ENCODE measurements at regions not wholly inside any gene's neighbourhood (a gene's known extent, or its start where the extent isn't known, plus 50 kb on each side); places are given as distances from the start of the nearest gene placed in this dataset.

DNA sequence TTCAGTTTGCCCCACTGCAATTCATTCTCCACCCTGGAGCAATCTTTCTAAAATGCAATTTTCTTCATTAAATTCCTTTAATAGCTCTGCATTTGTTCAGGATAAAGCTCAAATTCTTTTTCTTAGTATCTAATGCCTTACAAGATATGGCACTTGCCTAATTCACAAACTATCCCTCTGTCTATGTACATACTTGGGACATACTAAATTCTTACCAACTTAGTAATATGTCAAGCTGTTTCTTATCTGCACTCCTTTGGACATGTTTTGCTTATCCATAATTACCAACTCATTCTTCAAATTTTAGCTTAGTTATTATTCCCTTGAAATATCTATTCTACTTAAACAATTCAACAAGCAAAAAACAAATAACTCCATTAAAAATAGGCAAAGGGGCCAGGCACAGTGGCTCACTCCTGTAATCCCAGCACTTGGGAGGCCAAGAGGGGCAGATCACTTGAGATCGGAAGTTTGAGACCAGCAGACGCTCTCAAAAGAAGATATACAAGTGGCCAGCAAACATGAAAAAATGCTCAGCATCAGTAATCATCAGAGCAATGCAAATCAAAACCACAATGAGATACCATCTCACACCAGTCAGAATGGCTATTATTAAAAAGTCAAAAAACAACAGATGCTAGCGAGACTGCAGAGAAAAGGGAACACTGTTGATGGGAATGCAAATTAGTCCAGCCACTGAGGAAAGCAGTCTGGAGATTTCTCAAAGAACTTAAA, 96.9 kb downstream of the FAM76B start:
- CTCF ChIA-PET: interaction anchor here (1.2 kb wide), 1 partner anchor 13 kb away, joined by 7 read pairs; no protein-coding TSS in a partner anchor
- intact Hi-C loops (cut with micrococcal nuclease): no loop called here
- POLR2A ChIA-PET: interaction anchor here (1.2 kb wide), 1 partner anchor 12 kb away, joined by 3 read pairs; no protein-coding TSS in a partner anchor
- BruUV-seq (replicated peaks): no TSS peak
- TF ChIP-seq, protein P1, sequence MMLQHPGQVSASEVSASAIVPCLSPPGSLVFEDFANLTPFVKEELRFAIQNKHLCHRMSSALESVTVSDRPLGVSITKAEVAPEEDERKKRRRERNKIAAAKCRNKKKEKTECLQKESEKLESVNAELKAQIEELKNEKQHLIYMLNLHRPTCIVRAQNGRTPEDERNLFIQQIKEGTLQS (IDR thresholded peaks at IDR 0.05): no peak
- no peak for TF ChIP-seq EZH2 (IDR thresholded peaks at IDR 0.05)
- TF ChIP-seq RAD21 (IDR thresholded peaks at IDR 0.05; ENCODE audit: low read depth): no peak
- TF ChIP-seq, protein P2, sequence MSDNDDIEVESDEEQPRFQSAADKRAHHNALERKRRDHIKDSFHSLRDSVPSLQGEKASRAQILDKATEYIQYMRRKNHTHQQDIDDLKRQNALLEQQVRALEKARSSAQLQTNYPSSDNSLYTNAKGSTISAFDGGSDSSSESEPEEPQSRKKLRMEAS (IDR thresholded peaks at IDR 0.05): no peak
- TF ChIP-seq SIN3A (IDR thresholded peaks at IDR 0.05; ENCODE audit: low read depth): no peak
- TF ChIP-seq CBX3 (IDR thresholded peaks at IDR 0.05; ENCODE audit: low read depth): no peak
- TF ChIP-seq, protein P3, sequence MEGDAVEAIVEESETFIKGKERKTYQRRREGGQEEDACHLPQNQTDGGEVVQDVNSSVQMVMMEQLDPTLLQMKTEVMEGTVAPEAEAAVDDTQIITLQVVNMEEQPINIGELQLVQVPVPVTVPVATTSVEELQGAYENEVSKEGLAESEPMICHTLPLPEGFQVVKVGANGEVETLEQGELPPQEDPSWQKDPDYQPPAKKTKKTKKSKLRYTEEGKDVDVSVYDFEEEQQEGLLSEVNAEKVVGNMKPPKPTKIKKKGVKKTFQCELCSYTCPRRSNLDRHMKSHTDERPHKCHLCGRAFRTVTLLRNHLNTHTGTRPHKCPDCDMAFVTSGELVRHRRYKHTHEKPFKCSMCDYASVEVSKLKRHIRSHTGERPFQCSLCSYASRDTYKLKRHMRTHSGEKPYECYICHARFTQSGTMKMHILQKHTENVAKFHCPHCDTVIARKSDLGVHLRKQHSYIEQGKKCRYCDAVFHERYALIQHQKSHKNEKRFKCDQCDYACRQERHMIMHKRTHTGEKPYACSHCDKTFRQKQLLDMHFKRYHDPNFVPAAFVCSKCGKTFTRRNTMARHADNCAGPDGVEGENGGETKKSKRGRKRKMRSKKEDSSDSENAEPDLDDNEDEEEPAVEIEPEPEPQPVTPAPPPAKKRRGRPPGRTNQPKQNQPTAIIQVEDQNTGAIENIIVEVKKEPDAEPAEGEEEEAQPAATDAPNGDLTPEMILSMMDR (IDR thresholded peaks at IDR 0.05 in 2 of 3, conservative IDR thresholded peaks at IDR 0.05 in 1 of 3; ENCODE audit: borderline replicate concordance in 1 of 3, insufficient read depth in 1 of 3, low read depth in 2 of 3, low read length in 2 of 3): no peak
- no peak for TF ChIP-seq ELF1 (IDR thresholded peaks at IDR 0.05; ENCODE audit: borderline replicate concordance, low read depth)
- TF ChIP-seq CEBPB (IDR thresholded peaks at IDR 0.05; ENCODE audit: low read depth): no peak
- TF ChIP-seq SRF (IDR thresholded peaks at IDR 0.05; ENCODE audit: low read depth): no peak
- no peak for TF ChIP-seq FOSL1 (IDR thresholded peaks at IDR 0.05; ENCODE audit: low read depth)
- no peak for TF ChIP-seq ZNF274 (IDR thresholded peaks at IDR 0.05; ENCODE audit: low read depth, low read length)
- no peak for TF ChIP-seq POLR2A (IDR thresholded peaks at IDR 0.05; ENCODE audit: borderline replicate concordance, extremely low read depth, insufficient read depth, insufficient read length)
- Histone ChIP-seq H3K4me2 (ENCODE audit: low read length) (no peak overlapping the region), H3K9me3 (ENCODE audit: control insufficient read depth in 1 of 2, insufficient read depth in 1 of 2, low read depth in 1 of 2, low read length in 2 of 2) (no peaks in the 10 kb centered on the region), H3K27ac (ENCODE audit: low read depth, low read length) (no peak overlapping the region), H3K27me3 (ENCODE audit: insufficient read depth, low read length) (peaks cover 21% of the 10 kb centered on the region), H4K20me1 (ENCODE audit: insufficient read depth) (no peaks in the 10 kb centered on the region), H3K4me3 (replicated peaks in 1 of 2; ENCODE audit: low read depth in 1 of 2, low read length in 2 of 2) (no peak overlapping the region), H2AFZ (ENCODE audit: low read depth, low read length, poor library complexity, severe bottlenecking) (no peak overlapping the region), H3K36me3 (ENCODE audit: control insufficient read depth in 1 of 2, insufficient read depth in 2 of 2, low read length in 2 of 2) (no peaks in the 10 kb centered on the region), H3K79me2 (ENCODE audit: insufficient read depth, low read length) (no peaks in the 10 kb centered on the region), H3K9me2 (ENCODE audit: insufficient read depth) (no peaks in the 10 kb centered on the region), H3K9ac (ENCODE audit: low read length) (no peak overlapping the region), H3K4me1 (ENCODE audit: control insufficient read depth in 1 of 2, insufficient read depth in 2 of 2, low read length in 2 of 2) (no peaks in the 10 kb centered on the region)
- RAD21 ChIA-PET (ENCODE audit: low non-redundant PET in 1 of 2, low total read pairs in 2 of 2, uncharacterized antibody in 2 of 2, unreplicated experiment in 2 of 2): no interaction called here
- ATAC-seq (no peak), DNase-seq (ENCODE audit: low read depth, low spot score) (no peak)

Measured in HCT116 (cell line).